Heart left ventricle (tissue), 13 donors: ENCODE measurements at regions not wholly inside any gene's neighbourhood (a gene's known extent, or its start where the extent isn't known, plus 50 kb on each side); places are given as distances from the start of the nearest gene placed in this dataset.

Experiments used
- POLR2A ChIP-seq, 2 donors: fragments of 450-650 bp; IDR thresholded peaks; one replicate each; pipeline ENCODE4 v1.6.1; 2017; ENCODE audit warnings: antibody characterized with exemption in 2 of 2, mild to moderate bottlenecking in 2 of 2, moderate library complexity in 2 of 2
- TF ChIP-seq, protein P1 (sequence below), 12 donors: fragments of 200-600 bp; sonication (generic) in 4 of 12; IDR thresholded peaks; one replicate each; pipeline versions ENCODE4 v1.5.0 to v1.8.0; 2018 to 2022; ENCODE audit warnings: antibody characterized with exemption in 12 of 12, mild to moderate bottlenecking in 5 of 12
- donor health status: ischemic (EF 13 %, LVEDD 7.1; RV severe dilation, severe dysfunction).
- donor health status: DM: no; HTN: yes; CAD: no.
- donor health status: DM: no; HTN: no; CAD: no.
- donor health status: ischemic (EF 25% LVEDD 6.9; RV normal size, moderate dysfunction).
- donor health status: ischemic (EF 25% LVEDD 5.7; RV mildly dilated, moderate dysfunction).
- donor health status: ischemic (EF 35%, LVEDD 5.7; RV mildly dilated, moderate dysfunction).
- donor health status: nonischemic (EF 11% LVEDD 7.7; RV severe dilation, severe dysfunction).
- donor health status: DM: yes; HTN: yes; CAD: no.
- donor health status: PGD.
- donor health status: ischemic (EF 29% LVEDD 5.4; RV normal size, mild dysfunction).
- donor health status: nonischemic (EF 23%, LVEDD 6.1; RV moderate dilation, normal function).

DNA sequence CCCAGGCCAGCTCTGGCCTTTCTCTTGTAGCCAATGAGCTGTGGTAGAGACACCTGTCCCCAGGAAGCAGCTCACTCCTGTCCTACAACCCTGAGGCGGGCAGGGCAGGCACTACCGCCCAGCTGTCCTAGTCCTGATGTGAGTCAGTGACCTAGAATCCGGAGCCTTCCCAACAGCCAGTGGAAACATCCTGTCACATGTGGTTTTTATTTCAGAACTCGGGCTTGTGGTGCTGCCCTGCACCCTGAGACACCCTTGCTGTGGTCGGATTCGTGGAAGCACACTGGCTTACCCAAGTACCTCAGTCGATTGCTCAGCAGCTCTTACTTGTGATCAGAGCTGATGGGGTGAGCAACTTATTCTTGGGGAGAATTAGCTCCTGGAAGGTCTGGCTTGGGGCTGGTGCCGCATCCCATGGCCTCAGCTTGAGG is 83.6 kb upstream of the ARHGEF7 start:
- TF ChIP-seq POLR2A (IDR thresholded peaks at IDR 0.05): no peak
- TF ChIP-seq, protein P1, sequence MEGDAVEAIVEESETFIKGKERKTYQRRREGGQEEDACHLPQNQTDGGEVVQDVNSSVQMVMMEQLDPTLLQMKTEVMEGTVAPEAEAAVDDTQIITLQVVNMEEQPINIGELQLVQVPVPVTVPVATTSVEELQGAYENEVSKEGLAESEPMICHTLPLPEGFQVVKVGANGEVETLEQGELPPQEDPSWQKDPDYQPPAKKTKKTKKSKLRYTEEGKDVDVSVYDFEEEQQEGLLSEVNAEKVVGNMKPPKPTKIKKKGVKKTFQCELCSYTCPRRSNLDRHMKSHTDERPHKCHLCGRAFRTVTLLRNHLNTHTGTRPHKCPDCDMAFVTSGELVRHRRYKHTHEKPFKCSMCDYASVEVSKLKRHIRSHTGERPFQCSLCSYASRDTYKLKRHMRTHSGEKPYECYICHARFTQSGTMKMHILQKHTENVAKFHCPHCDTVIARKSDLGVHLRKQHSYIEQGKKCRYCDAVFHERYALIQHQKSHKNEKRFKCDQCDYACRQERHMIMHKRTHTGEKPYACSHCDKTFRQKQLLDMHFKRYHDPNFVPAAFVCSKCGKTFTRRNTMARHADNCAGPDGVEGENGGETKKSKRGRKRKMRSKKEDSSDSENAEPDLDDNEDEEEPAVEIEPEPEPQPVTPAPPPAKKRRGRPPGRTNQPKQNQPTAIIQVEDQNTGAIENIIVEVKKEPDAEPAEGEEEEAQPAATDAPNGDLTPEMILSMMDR (IDR thresholded peaks at IDR 0.05): no peak
